Erythroblast (primary cell): ENCODE measurements at regions not wholly inside any gene's neighbourhood (a gene's known extent, or its start where the extent isn't known, plus 50 kb on each side); places are given as distances from the start of the nearest gene placed in this dataset.

ENCODE experiments used
- GATA1 ChIP-seq: IDR thresholded peaks from 2 replicates; pipeline ENCODE4 v1.6.1; 2011; ENCODE audit warnings: low read depth, mild to moderate bottlenecking, control low read depth, low read length, moderate library complexity
- POLR2A ChIP-seq: IDR thresholded peaks from 2 replicates; pipeline ENCODE4 v1.6.1; 2011; ENCODE audit warnings: mild to moderate bottlenecking, low read length

DNA sequence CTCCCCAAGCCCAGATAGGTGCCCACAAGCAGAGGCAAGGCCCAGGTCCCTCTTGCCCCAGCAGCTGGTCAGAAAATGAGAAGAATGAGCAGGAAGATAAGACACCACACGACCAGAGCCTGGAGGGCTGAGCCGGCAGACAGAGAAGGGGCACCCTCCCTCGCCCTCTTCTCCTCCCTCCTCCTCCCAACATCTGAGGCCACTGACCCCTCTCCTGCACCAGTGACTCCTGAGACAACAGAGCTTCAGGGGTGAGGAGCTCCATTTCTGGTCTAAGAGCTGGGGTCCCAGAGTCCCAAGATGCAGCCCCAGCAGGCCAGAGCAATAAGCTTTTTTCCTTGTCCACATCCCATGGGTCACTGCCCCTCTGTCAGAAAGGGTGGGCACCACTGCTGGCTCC lies 159.2 kb downstream of the TRIM29 start:
- no peak for TF ChIP-seq POLR2A
- TF ChIP-seq GATA1: no peak
